ENCODE measurements at regions not wholly inside any gene's neighbourhood (a gene's known extent, or its start where the extent isn't known, plus 50 kb on each side); places are given as distances from the start of the nearest gene placed in this dataset.

GRCh38 chrX:137101273-137101990 is 67.6 kb upstream of the GPR101 start:
- no peak overlapping the region for H2AFZ ChIP-seq (ENCODE audit: low read depth, low read length)
- no peaks in the 10 kb centered on the region for H3K9me2 ChIP-seq (ENCODE audit: insufficient read depth, low read length)
- H3K4me2 ChIP-seq (ENCODE audit: low read length), result no peak overlapping the region
- no peak overlapping the region for H3K27ac ChIP-seq (ENCODE audit: low read length)
- H3K79me2 ChIP-seq (replicated peaks; ENCODE audit: insufficient read depth, low read length), result no peaks in the 10 kb centered on the region
- no peaks in the 10 kb centered on the region for H3K27me3 ChIP-seq (ENCODE audit: insufficient read depth, low read depth, low read length)
- no peak overlapping the region for H3K4me3 ChIP-seq (ENCODE audit: low read length)
- H4K20me1 ChIP-seq (ENCODE audit: insufficient read depth), result no peaks in the 10 kb centered on the region
- TF ChIP-seq TAF1 (IDR thresholded peaks at IDR 0.05; ENCODE audit: low read depth), result no peak
- no peak for TF ChIP-seq SMC3 (conservative IDR thresholded peaks at IDR 0.05; ENCODE audit: poor library complexity)
- H3K36me3 ChIP-seq (ENCODE audit: insufficient read depth, low read length), result no peaks in the 10 kb centered on the region
- H3K9me3 ChIP-seq (ENCODE audit: low read length), result no peaks in the 10 kb centered on the region
- no peaks in the 10 kb centered on the region for H3F3A ChIP-seq (ENCODE audit: insufficient read depth, low read length, poor library complexity, severe bottlenecking)
- H3K9ac ChIP-seq (ENCODE audit: low read length), result no peak overlapping the region

Small RNA genes in the stretch of these regions (small RNA-seq; reads per million reads assigned to genes)
- gene AL355309.1, result 0 reads per million in 3 experiments

All from neural cell (in vitro differentiated cells).